EH (cell line): ENCODE measurements at regions not wholly inside any gene's neighbourhood (a gene's known extent, or its start where the extent isn't known, plus 50 kb on each side); places are given as distances from the start of the nearest gene placed in this dataset.
"Not testable (repeated sequence)": the region's sequence is repeated elsewhere in the genome, so short reads cannot be mapped to it uniquely, and the experiment has no call there.

Source experiments
- DNase-seq: peaks from one replicate; pipeline ENCODE4 v3.0.0-alpha.2; 2015; ENCODE audit warnings: low read depth

- no peak for DNase-seq
Measured at GRCh38 chr18:76042511-76042910, 452.5 kb downstream of the ZNF516 start.

GRCh38 chr18:76018210-76018609 is 476.8 kb downstream of the ZNF516 start:
- DNase-seq = no peak

- no peak for DNase-seq
Measured at GRCh38 chr18:76013057-76013456, 482.0 kb downstream of the ZNF516 start.

- DNase-seq = no peak
Measured at GRCh38 chr18:76005632-76006208, 489.3 kb downstream of the ZNF516 start.

GRCh38 chr18:75987913-75988312 is 507.1 kb downstream of the ZNF516 start:
- DNase-seq = not testable (repeated sequence)

GRCh38 chr18:75984853-75985252 is 510.2 kb downstream of the ZNF516 start:
- no peak for DNase-seq

- no peak for DNase-seq
Measured at GRCh38 chr18:75981102-75981501, 513.9 kb downstream of the ZNF516 start.

GRCh38 chr18:75977081-75977480 is 518.0 kb downstream of the ZNF516 start:
- DNase-seq = peak; percentile 34

- DNase-seq = no peak
Measured at GRCh38 chr18:75970212-75970611, 524.8 kb downstream of the ZNF516 start.

GRCh38 chr18:75966431-75966830 is 528.6 kb downstream of the ZNF516 start:
- DNase-seq = no peak

- DNase-seq = no peak
Measured at GRCh38 chr18:75962036-75962572, 532.9 kb downstream of the ZNF516 start.

GRCh38 chr18:75960356-75960755 is 532.9 kb upstream of the SMIM21 start:
- DNase-seq = not testable (repeated sequence)

- DNase-seq = no peak
Measured at GRCh38 chr18:75959150-75959549, 531.6 kb upstream of the SMIM21 start.

GRCh38 chr18:75958683-75959082 is 531.2 kb upstream of the SMIM21 start:
- DNase-seq = no peak

GRCh38 chr18:75945265-75945933 is 517.9 kb upstream of the SMIM21 start:
- no peak for DNase-seq

- DNase-seq = no peak
Measured at GRCh38 chr18:75937306-75937705, 509.8 kb upstream of the SMIM21 start.

GRCh38 chr18:75936862-75937261 is 509.4 kb upstream of the SMIM21 start:
- DNase-seq = no peak

- no peak for DNase-seq
Measured at GRCh38 chr18:75931079-75931478, 503.6 kb upstream of the SMIM21 start.

- DNase-seq = no peak
Measured at GRCh38 chr18:75928706-75929105, 501.2 kb upstream of the SMIM21 start.

GRCh38 chr18:75927791-75928190 is 500.3 kb upstream of the SMIM21 start:
- DNase-seq = no peak

GRCh38 chr18:75926811-75927210 is 499.3 kb upstream of the SMIM21 start:
- DNase-seq = no peak

GRCh38 chr18:75923169-75923568 is 495.7 kb upstream of the SMIM21 start:
- DNase-seq = peak; percentile 56

GRCh38 chr18:75916624-75916982 is 489.1 kb upstream of the SMIM21 start:
- DNase-seq = no peak
